Urothelium cell line (cell line): ENCODE measurements at regions not wholly inside any gene's neighbourhood (a gene's known extent, or its start where the extent isn't known, plus 50 kb on each side); places are given as distances from the start of the nearest gene placed in this dataset.
"Not testable (repeated sequence)": the region's sequence is repeated elsewhere in the genome, so short reads cannot be mapped to it uniquely, and the experiment has no call there.

Experiments
- DNase-seq: peaks from one replicate; pipeline ENCODE4 v3.0.0; 2011; ENCODE audit warnings: low spot score, mixed read lengths
- FAIRE-seq: peaks from 2 replicates; lab custom pipeline; 2011; peaks lifted over from hg19 to GRCh38; lab: Jason Lieb, UNC

- FAIRE-seq (no peak), DNase-seq (no peak)
These were observed 253.0 kb upstream of the ARRDC3 start for GRCh38 chr5:91635950-91636734.

- FAIRE-seq = no peak
These were observed 249.8 kb upstream of the ARRDC3 start for GRCh38 chr5:91632871-91633270.

GRCh38 chr5:91611746-91612145 lies 228.6 kb upstream of the ARRDC3 start:
- FAIRE-seq (no peak), DNase-seq (no peak)

More at GRCh38 chr5:91632871-91633270, 249.8 kb upstream of the ARRDC3 start:
- DNase-seq = no peak

GRCh38 chr5:91607675-91608074 lies 224.6 kb upstream of the ARRDC3 start:
- DNase-seq (no peak), FAIRE-seq (no peak)

- DNase-seq (no peak), FAIRE-seq (no peak)
These were observed 216.7 kb upstream of the ARRDC3 start for GRCh38 chr5:91599863-91600262.

- no peak for DNase-seq
- FAIRE-seq = no peak
These were observed 215.1 kb upstream of the ARRDC3 start for GRCh38 chr5:91598216-91598615.

GRCh38 chr5:91595424-91595823 lies 212.3 kb upstream of the ARRDC3 start:
- FAIRE-seq = no peak
- no peak for DNase-seq

GRCh38 chr5:91591076-91591475 lies 208.0 kb upstream of the ARRDC3 start:
- DNase-seq (no peak), FAIRE-seq (no peak)

GRCh38 chr5:91586232-91586631 lies 203.1 kb upstream of the ARRDC3 start:
- no peak for FAIRE-seq

GRCh38 chr5:91584352-91584751 lies 201.2 kb upstream of the ARRDC3 start:
- FAIRE-seq = no peak
- DNase-seq = no peak

More at GRCh38 chr5:91586232-91586631, 203.1 kb upstream of the ARRDC3 start:
- no peak for DNase-seq

- not testable (repeated sequence) for DNase-seq, FAIRE-seq
These were observed 182.9 kb upstream of the ARRDC3 start for GRCh38 chr5:91566012-91566411.

GRCh38 chr5:91562922-91563321 lies 179.8 kb upstream of the ARRDC3 start:
- DNase-seq (no peak), FAIRE-seq (no peak)

GRCh38 chr5:91541696-91542095 lies 158.6 kb upstream of the ARRDC3 start:
- FAIRE-seq (no peak), DNase-seq (peak; percentile 31)

- no peak for FAIRE-seq
These were observed 155.1 kb upstream of the ARRDC3 start for GRCh38 chr5:91538179-91538578.

GRCh38 chr5:91535499-91535898 lies 152.4 kb upstream of the ARRDC3 start:
- FAIRE-seq = no peak
- DNase-seq = no peak

More at GRCh38 chr5:91538179-91538578, 155.1 kb upstream of the ARRDC3 start:
- DNase-seq = no peak

GRCh38 chr5:91534332-91534731 lies 151.2 kb upstream of the ARRDC3 start:
- DNase-seq (no peak), FAIRE-seq (no peak)

GRCh38 chr5:91532779-91533178 lies 149.7 kb upstream of the ARRDC3 start:
- FAIRE-seq = no peak
- DNase-seq = no peak

- DNase-seq (no peak), FAIRE-seq (no peak)
These were observed 149.2 kb upstream of the ARRDC3 start for GRCh38 chr5:91532281-91532680.

- FAIRE-seq = no peak
- DNase-seq = no peak
These were observed 145.7 kb upstream of the ARRDC3 start for GRCh38 chr5:91528831-91529230.

- FAIRE-seq (no peak), DNase-seq (no peak)
These were observed 138.7 kb upstream of the ARRDC3 start for GRCh38 chr5:91521785-91522184.

- DNase-seq (no peak), FAIRE-seq (no peak)
These were observed 138.2 kb upstream of the ARRDC3 start for GRCh38 chr5:91521334-91521733.

GRCh38 chr5:91514400-91514799 lies 131.3 kb upstream of the ARRDC3 start:
- FAIRE-seq = no peak
- no peak for DNase-seq

- FAIRE-seq = no peak
- no peak for DNase-seq
These were observed 120.2 kb upstream of the ARRDC3 start for GRCh38 chr5:91503321-91503720.
